ENCODE measurements at regions not wholly inside any gene's neighbourhood (a gene's known extent, or its start where the extent isn't known, plus 50 kb on each side); places are given as distances from the start of the nearest gene placed in this dataset.

GRCh38 chr19:31057476-31057875 lies 291.8 kb downstream of the TSHZ3 start:
- TF ChIP-seq CTCF (conservative IDR thresholded peaks at IDR 0.05; ENCODE audit: low read length) (no peak), EZH2phosphoT487 (IDR thresholded peaks at IDR 0.05; ENCODE audit: borderline replicate concordance, low read depth, low read length) (no peak)
